ENCODE measurements at regions not wholly inside any gene's neighbourhood (a gene's known extent, or its start where the extent isn't known, plus 50 kb on each side); places are given as distances from the start of the nearest gene placed in this dataset.
"Not testable (repeated sequence)": the region's sequence is repeated elsewhere in the genome, so short reads cannot be mapped to it uniquely, and the experiment has no call there.

DNA sequence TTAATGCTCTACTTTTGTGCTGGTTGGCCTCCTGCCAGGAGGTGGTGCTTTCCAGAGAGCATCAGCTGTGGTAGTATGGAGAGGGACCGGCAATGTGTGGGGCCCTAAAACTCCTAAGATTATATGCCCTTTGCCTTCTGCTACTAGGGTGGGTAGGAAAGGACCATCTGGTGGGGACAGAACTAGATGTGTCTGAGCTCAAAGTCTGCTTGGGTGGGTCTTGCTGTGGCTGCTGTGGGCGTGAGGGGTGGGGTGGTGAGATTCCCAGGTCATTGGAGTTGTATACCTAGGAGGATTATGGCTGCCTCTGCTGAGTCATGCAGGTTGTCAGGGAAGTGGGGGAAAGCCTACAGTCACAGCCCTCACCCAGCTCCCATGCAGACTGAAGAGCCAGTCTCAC lies 198.4 kb downstream of the SPANXN3 start:
- not testable (repeated sequence) for TF ChIP-seq EZH2 (IDR thresholded peaks at IDR 0.05; ENCODE audit: borderline replicate concordance, low read depth, low read length, poor library complexity, severe bottlenecking); CTCF (conservative IDR thresholded peaks at IDR 0.05; ENCODE audit: low read depth, low read length)

All from A673 (cell line).